Right hindlimb (tissue), 1 donor: ENCODE measurements at regions not wholly inside any gene's neighbourhood (a gene's known extent, or its start where the extent isn't known, plus 50 kb on each side); places are given as distances from the start of the nearest gene placed in this dataset.

Experiments used
- DNase-seq: peaks from one replicate; pipeline ENCODE4 v3.0.0-alpha.2; 2018

DNA sequence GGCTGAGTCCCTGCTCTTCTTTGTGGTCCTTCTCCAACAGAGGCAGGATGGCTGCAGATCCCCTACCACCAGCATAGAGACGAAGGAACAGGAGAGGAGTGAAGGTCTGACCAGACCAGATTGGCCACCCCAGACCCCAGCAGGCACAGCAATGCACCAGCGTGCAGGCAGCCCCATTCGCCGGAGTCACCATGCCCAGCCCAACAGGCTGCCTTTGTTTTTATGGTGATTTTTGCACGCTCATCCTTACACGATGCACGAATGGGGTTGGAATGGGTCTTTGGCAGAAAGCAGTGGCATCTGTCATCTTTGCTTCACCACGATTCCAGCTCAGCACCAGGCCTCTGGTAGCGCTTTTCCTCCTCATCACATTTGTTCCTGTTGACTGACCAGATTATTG lies 427.6 kb downstream of the INHBA start:
- DNase-seq = no peak

DNA sequence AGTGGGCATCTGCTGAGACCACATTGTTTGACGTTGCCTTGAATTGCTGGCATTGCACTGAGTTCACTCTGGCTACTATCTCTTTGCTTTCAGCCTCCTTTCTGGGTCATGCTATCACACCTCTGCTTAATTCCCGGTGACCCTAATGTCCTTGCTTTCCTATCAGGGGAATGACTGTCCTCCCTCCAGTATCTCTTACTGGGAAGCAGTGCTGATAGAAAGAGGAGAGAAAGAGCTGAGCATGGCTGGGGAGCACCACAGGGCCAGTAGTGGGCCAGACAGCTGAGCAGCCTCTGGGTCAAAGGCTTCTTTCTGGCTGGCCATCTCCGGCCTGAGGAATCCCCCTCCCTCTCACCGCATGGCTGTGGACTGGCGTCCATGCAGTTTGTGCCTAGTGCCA lies 428.7 kb downstream of the INHBA start:
- no peak for DNase-seq

DNA sequence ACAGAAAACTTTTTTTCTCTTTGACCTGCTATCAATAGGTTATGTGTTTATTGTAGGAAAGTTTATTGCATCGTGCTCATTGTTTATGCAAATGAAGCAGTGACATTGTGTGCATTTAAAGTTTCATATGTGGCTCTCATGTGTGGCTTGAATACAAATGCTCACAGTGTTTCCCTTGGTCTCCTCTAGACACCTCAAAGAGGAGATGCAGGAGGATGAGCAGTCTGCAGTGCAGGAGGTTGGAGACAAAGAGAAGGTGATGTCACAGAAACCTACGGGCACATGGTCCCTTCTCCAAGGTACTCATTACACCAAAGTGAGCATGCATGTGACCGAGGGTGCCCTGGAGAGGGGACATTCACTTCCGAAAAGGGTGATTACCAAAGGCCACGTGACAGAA lies 430.2 kb downstream of the INHBA start:
- no peak for DNase-seq

DNA sequence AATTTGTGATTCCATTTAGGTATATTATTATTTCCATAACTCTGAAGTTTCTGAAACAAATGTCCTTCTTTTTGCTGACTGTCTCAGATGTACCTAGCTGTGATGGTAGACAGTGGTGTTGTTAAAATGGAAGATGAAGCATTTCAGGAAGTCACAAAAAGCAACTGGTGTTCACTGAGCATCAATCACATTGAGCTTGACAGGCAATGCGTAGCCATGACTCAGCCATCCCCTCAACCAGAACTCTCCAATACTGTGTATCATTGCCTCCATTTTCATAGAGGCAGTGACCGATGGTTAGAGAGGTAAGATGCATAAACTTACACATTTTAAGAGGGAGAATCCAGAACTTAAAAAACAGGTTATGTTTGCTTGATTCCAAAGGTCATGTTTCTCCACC lies 434.0 kb downstream of the INHBA start:
- no peak for DNase-seq

DNA sequence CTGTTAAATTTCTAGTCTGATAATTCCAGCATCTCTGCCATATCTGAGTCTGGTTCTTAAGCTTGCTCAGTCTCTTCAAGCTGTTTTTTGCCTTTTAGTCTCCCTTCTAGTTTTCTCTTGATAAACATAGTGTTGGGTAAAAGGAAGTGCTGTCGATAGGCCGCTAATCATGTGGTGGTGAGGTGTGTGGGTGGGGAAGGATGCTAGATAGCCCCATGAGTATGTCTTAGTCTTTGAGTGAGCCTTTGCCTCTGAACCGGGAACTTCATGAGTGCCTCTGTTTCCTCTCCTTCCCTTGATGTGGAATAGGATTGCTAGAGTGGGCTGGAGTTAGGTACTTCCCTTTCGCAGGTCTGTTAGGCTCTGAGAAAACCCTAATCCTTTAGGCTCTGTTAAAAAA lies 441.8 kb downstream of the INHBA start:
- no peak for DNase-seq

DNA sequence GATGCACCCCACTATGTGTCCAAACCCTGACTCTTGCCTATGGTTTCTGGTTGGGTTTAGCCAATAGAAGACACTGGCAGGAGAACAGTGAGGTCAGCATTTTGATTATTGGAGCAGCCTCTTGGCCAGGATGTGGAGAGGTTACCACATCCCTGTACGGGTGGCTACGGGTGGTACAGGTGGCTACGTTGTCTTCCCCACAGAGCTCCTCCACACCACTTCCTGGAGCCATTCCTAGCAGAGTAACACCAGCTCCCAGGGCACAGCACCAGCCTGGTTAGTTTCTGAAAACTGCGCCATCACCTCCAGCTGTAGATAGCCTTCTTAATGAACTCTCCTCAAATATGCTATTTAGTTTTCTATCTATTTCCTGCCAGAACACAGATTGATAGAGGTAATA lies 445.2 kb downstream of the INHBA start:
- DNase-seq = no peak

DNA sequence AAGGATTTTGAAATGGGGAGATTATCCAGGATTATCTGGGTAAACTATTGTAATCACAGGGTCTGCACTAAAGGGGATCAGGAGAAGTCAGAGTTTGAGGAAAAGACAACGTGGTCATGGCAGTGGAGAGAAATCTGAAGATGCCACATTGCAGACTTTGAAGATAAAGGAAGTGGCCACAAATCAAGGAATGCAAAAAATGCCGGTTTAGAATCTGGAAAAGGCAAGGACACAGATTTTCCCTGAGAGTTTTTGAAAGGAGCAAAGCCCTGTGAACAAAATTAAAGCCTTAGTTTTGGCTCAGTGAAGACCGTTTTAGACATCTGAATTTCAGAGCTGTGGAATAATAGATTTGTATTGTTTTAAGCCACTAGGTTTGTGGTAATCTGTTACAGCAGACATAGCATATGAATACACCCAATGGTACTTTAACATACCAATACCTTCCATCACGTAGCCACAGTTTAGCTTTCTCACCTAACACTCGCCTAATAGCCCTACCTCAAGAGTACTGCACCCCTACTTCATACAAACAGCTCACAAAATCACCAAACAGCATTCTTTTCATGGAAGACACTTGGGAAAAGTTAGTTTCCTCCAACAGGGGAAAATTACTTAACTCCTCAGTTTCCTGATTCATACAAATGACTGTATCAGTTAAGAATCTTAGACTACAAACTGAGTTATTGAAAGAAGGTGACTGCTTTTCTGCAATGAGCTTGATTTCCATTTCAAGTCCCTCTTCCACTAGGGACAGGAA lies 446.5 kb downstream of the INHBA start:
- no peak for DNase-seq

DNA sequence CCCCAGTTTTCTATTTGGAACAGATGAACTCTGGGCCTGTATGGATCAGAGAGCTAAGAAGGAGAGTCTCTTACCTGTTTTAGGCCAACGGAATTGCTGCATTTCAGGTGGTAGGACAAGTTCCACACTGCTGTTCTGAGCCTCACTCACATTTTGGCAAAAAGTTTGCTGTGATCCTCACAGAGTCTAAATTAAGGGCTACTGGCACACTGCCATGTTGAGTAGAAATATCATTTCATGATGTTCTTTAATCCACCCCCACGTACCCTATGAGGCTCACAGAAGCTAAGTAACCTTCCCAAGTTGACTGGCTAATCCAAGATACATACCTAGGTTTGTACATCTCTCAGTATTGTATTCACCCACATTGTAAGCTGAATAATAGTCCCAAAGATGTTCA lies 447.2 kb downstream of the INHBA start:
- DNase-seq = no peak

DNA sequence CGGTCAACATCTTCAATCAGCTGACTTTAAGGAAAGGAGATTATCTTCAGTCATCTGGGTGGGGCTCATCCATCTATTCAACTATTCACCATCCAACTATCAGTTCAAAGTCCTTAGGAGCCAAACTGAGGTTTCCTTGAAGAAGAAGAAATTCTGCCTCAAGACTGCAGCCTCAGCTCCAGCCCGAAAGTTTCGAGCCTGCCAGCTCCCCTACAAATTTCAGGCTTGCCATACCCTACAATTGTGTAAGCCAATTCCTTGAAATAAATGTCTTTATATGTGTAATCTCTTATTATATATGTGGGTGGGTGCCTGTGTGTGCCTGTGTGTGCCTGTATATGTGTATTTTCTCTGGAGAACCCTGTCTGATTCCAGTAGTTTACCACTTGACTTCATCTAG lies 447.8 kb downstream of the INHBA start:
- no peak for DNase-seq

DNA sequence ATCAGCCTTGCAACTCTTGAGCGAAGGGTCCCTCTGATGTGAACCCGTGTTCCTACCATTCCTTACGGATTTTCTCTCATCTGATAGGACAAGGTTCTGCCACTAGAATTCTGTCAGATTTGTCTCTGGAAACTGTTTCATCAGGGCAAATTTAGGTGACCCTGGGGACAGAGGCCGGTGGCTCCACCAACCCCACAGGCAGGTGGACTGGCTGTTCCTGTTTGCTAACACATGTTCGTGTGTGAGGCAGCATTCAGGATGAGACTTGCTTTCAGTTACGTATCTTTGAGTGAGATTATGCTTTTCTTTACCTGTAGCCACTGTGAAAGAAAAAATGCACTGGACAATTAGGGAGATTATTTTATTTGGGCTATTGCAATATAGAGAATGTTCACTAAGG lies 449.9 kb downstream of the INHBA start:
- DNase-seq = no peak

DNA sequence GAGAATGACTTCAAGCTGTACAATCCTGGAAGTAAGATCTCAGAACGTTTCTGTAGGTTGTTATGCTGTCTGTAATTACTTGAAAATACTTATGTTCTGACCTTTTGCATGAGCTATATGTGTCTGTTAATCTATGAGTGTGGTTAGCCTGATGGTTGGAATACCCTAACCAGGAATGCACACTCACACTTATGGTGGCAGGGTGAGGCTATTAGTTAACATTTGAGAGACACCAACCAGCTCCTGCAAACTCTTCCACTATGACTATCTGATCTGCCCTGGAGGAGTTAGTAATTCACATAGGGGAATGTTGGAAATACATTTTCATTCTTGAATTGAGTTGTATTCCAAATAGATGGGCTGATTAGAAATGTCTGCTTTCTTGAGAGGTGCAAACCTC lies 450.3 kb downstream of the INHBA start:
- DNase-seq = no peak

DNA sequence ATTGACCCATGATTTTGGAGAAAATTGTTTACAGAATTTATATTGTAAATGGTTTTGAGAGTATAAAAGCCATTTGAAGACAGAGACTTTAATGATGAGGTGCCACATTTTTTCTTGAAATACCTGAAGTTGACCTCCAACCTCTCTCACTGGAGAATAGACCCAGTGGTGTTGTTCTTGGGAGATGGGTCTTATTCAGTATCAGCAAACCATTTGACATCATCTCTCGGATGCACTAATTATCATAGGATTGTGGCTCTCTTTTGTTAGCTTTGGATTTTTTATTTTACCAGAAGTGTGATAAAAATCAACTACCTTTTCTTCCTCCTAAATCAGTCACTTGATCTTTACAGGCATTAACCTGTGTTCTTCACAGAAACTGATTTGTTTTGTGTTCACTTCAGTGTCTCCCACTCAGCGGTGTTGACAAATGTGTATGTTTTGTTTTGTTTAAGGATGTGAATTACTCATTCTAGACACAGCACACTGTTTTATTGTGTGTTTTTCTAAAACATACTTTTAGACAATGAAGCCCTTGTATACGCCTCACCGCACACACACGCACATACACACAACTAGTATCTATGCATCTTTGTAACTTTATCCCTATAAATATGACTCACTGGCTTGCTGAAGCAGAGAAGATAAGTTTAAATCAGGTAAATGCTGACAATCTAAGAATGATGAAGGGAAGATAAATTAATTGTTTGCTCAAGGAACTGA lies 455.6 kb downstream of the INHBA start:
- DNase-seq = no peak

DNA sequence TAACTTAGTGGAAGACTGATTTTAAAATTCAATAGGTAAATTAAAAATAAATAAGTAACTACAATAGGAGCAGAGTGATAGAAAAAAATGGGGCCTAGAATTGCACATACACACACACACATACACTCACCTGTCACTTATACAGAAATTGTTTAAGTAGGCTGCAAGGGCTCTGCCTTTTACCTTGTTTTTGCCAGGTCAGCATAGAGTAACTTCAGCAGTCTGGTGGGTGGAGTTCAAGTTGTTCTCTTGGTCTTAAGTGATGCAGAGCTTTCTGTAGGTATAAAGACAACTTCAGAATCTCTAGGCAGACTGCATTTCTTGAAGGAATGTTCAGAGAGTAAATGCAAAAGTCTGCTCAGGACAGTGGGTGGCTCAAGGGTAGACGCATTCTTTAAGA lies 457.0 kb downstream of the INHBA start:
- DNase-seq = no peak

DNA sequence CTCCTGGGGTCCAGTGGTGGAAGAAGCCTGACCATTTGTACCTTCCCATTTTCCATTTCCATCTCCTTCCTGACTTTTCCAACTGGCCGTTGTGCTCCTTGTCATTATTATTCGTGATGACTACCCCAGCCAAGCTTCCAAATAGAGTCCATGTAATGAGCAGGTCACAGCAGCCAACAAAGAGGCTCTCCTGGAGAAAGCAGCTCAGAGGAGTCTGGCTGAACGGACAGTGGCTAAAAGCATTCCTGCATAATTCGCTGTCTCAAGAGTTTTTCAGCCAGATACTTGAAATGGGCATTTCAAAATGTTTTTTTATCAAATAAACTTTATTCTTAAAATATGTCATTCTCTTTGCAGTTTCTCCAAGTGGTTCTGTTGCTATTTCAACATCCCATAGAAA lies 458.6 kb downstream of the INHBA start:
- no peak for DNase-seq

DNA sequence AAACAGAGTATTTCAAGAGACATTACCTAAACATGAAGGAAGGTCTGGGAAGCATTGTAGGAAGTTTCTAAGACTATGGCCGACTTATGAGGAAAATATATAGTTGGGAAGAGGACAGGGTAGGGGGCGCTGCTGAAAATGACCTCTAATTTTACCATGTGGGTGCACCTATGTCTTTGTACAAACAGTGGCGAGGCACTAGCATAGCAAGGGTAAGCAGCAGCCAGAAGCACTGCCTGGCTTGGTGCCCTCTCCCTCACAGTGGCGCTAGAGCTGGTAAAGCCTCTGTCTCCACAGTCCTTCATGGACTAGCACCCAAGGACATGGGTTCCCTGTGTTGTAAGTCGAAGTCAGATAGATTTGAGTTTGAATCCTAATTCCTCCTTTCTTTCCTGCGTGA lies 461.2 kb downstream of the INHBA start:
- no peak for DNase-seq

DNA sequence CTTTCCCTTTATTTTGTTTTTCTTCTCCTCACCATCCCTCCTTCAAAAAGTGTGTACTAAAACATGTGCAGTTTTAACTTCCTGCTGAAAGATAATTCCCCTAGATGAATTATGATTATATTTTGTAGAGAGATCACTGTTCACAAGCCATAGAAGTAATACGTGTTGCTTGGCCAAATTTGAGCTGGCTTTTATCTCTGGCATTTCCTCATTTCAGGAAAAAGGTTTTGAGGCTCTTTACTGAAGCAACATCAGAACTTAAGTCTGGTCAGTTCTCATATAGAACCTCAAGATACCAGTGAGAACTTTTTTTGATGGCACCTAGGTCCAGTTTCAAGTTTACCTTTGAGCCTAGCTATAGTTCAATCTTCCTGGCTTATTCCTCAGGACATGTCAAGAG lies 463.3 kb downstream of the INHBA start:
- no peak for DNase-seq

DNA sequence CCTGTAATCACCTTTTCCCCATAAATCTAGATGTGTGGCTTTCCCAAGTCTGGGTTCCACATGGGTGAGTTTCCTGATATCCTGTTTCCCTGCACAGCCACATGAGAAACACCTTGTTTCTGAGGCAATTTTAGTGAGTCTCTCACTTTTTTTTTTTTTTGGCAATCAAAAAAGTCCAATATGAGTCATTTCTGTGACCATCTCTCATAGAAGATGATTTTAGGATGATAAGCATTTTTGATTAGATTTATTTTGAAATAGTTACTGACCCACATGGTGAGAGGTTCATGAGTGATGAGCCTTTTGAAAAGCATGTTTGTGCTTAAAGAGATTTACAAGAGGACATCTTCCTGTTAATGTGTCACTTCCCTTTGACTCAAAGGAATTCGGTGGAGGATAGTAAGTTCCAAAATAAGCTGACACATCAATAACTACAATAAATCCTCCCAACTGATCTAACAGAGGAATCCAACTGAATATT lies 464.0 kb downstream of the INHBA start:
- no peak for DNase-seq

DNA sequence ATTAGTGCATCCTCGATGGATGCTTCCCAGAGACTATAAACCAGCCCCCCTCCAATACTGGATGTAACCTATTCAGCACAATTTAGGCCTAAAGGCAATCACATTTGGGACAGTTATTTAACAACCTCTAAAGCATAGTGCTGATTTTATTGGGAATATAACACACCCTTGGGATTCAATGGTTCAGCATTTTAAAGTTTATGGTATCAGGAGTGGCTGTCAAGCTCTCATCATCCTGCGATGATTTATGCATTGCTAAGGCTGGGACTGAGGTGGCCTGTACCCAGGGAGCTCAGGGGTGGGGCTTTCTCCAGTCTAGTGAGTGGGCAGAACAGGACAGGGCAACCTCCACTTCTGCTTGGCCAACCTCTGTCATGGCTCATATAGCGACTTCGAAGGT lies 464.9 kb downstream of the INHBA start:
- DNase-seq = no peak

DNA sequence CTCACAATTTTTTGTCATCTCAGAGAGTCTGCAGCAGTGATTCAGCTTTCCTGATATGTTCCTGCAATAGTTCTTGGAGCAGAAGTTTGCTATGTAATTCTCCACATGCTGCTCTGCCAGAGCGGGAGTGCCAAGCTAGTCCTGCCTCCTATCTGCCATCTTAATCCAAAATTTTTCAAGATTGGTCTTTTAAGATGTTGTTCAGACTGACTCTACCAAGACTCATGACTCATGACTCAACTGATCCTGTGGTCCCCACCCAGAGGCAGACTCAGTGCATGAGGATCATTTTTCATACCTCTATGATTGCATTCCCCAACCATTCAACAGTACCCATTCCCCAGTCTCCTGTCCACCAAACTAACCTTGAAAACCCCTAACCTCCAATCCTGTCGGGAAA lies 470.8 kb downstream of the INHBA start:
- DNase-seq = no peak

DNA sequence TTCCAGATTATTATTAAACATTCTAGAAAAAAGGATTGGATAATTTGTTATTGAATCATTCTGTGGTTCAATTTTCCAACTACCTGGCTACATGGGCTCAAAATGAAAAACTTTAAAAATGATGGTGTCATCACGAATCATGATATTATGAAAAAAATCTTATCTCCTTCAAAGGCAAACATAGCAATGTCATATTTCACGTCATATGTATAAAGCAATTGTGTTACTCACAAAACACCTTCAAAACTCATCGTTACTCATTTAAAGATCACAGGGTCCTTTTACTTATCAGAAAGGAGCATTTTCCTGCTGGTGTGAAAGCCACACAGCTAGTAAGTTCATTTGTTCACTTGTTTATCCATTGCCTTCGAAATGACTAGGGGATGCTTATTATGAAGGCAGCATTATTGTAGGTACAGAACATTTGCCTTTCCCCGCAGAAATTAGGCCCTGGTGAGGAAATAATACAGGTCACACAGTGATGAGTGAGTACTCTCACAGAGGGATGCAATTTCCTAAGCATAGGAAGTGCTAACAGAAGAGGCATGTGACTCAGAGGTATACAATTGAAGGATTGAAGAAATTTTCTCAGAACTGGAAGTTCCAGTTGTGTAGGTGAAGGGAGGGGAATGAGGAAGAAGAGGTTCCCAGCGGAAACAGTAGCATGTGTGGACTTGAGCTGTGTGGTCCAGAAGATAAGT lies 478.7 kb downstream of the INHBA start:
- DNase-seq = no peak

DNA sequence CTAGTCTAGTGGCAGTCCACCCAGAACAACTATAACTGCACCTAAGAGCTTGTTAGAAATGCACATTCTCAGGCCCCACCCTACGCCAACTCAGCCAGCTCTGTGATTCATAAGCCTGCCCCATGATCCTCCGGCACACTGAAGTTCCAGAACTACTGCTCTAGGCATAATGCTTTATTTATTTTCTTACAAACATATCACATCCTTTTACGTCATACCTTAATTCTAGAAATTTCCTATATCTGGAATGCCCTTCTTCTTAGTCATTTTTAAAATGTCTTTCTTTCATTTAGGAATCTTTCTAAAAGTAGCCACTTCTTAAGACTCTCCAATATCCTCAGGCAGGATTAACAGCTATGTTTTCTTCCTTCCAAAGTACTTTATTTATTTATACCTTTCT lies 480.1 kb downstream of the INHBA start:
- no peak for DNase-seq

DNA sequence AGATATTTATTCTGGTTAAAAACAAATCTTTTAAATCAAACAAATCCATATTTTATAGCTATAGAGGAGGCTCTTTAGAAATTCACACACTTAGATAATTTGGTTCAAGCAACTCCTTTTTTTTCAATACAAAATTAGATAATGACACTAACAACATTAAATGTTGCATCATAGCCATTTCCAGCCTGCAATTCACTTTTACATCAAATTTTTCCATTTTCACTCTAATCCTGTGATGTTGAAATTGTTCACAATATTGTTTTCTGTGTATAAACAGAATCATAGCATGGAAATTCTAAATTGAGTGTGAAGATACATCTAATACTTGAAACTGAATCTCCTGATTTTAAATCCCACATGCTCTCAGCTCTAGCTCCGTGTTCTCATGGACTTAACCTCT lies 482.6 kb downstream of the INHBA start:
- no peak for DNase-seq

DNA sequence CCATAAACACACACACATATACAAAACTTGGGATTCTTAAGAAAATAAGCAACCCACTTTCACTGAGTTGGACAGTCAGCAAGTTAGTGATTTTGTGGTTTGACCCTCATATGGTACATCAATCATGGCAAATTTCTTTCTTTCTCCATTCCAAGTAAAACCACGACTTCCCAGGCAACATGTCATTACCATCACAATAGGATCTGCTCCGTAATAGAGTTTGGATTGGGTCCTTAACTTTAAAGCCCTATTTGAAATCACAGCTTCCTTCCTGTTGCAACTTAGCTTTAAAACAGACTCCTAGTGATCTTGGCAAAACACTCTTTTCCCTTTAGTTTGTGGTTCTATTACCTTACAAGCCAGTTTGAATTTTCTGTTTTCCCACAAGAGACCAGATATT lies 483.6 kb downstream of the INHBA start:
- no peak for DNase-seq

DNA sequence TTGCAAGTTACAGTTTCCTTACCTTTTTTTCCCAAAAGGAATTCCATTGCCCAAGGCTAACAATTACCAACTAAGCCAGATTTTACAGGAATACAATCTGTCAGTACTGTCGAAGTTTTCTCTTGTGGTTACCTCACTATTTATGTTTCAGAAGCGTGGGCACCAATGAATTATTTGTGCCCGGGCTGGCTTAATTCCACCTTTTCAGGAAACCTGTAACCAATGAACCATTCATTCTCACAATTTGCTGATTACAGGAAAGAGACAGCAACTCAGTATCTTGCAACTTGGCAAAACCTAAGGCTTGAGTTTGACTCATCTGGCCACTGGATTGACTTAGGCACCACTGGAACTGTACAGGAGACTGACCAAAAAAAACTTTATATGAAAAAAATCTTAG lies 485.6 kb downstream of the INHBA start:
- DNase-seq = no peak
